Caki2 (cell line): ENCODE measurements at regions not wholly inside any gene's neighbourhood (a gene's known extent, or its start where the extent isn't known, plus 50 kb on each side); places are given as distances from the start of the nearest gene placed in this dataset.

Source experiments
- DNase-seq: peaks from one replicate; pipeline ENCODE4 v3.0.0-alpha.2; 2015; ENCODE audit warnings: low read depth
- in situ Hi-C: cut with HindIII; loops from 2 replicates; pipeline ENCODE4 v1.10.0; 2016; ENCODE audit warnings: low sequenced_read_pairs, low pct_unique_long_range_greater_than_20kb, mixed read lengths

- DNase-seq: no peak
- in situ Hi-C loops: no loop called here
These were observed 294.6 kb upstream of the SLC24A2 start for GRCh38 chr9:20083390-20083789.

GRCh38 chr9:20082831-20083230, 294.0 kb upstream of the SLC24A2 start:
- no peak for DNase-seq
- in situ Hi-C loops: no loop called here

GRCh38 chr9:20082406-20082805, 293.6 kb upstream of the SLC24A2 start:
- in situ Hi-C loops: no loop called here
- no peak for DNase-seq

GRCh38 chr9:20078246-20078645, 289.4 kb upstream of the SLC24A2 start:
- in situ Hi-C loops: no loop called here
- DNase-seq: no peak

- in situ Hi-C loops: no loop called here
- no peak for DNase-seq
These were observed 285.5 kb upstream of the SLC24A2 start for GRCh38 chr9:20074291-20074690.

- in situ Hi-C loops: no loop called here
- no peak for DNase-seq
These were observed 281.5 kb upstream of the SLC24A2 start for GRCh38 chr9:20070336-20070735.

GRCh38 chr9:20065796-20066700, 277.2 kb upstream of the SLC24A2 start:
- in situ Hi-C loops: no loop called here
- no peak for DNase-seq

- in situ Hi-C loops: no loop called here
- no peak for DNase-seq
These were observed 276.2 kb upstream of the SLC24A2 start for GRCh38 chr9:20065046-20065445.

- in situ Hi-C loops: no loop called here
- DNase-seq: no peak
These were observed 265.9 kb upstream of the SLC24A2 start for GRCh38 chr9:20054734-20055133.

GRCh38 chr9:20048985-20049384, 260.1 kb upstream of the SLC24A2 start:
- in situ Hi-C loops: no loop called here
- no peak for DNase-seq

GRCh38 chr9:20048437-20048836, 259.6 kb upstream of the SLC24A2 start:
- no peak for DNase-seq
- in situ Hi-C loops: no loop called here

- peak; percentile 38 for DNase-seq
These were observed 255.8 kb upstream of the SLC24A2 start for GRCh38 chr9:20044686-20045085.

GRCh38 chr9:20043461-20043860, 254.6 kb upstream of the SLC24A2 start:
- in situ Hi-C loops: no loop called here
- DNase-seq: no peak

More at GRCh38 chr9:20044686-20045085, 255.8 kb upstream of the SLC24A2 start:
- in situ Hi-C loops: no loop called here

GRCh38 chr9:20043035-20043434, 254.2 kb upstream of the SLC24A2 start:
- no peak for DNase-seq
- in situ Hi-C loops: no loop called here

- in situ Hi-C loops: no loop called here
- no peak for DNase-seq
These were observed 253.4 kb upstream of the SLC24A2 start for GRCh38 chr9:20042128-20042711.

- DNase-seq: no peak
- in situ Hi-C loops: no loop called here
These were observed 252.9 kb upstream of the SLC24A2 start for GRCh38 chr9:20041697-20042081.

- in situ Hi-C loops: no loop called here
These were observed 252.3 kb upstream of the SLC24A2 start for GRCh38 chr9:20040991-20041696.

GRCh38 chr9:20037699-20038098, 248.9 kb upstream of the SLC24A2 start:
- no peak for DNase-seq
- in situ Hi-C loops: no loop called here

More at GRCh38 chr9:20040991-20041696, 252.3 kb upstream of the SLC24A2 start:
- DNase-seq: no peak

- in situ Hi-C loops: no loop called here
- no peak for DNase-seq
These were observed 244.7 kb upstream of the SLC24A2 start for GRCh38 chr9:20033511-20033910.
